Liver (tissue), 8 donors: ENCODE measurements at regions not wholly inside any gene's neighbourhood (a gene's known extent, or its start where the extent isn't known, plus 50 kb on each side); places are given as distances from the start of the nearest gene placed in this dataset.
"Not testable (repeated sequence)": the region's sequence is repeated elsewhere in the genome, so short reads cannot be mapped to it uniquely, and the experiment has no call there.

Experiments
- DNase-seq: peaks from one replicate; pipeline ENCODE4 v3.0.0-alpha.2; 2017; ENCODE audit warnings: low spot score
- H3K27ac ChIP-seq, 2 donors: one replicate each; pipeline ENCODE4 v1.7.0; 2013; ENCODE audit warnings: inconsistent platforms in 2 of 2, low read length in 2 of 2, control low read depth in 1 of 2, low read depth in 1 of 2, mild to moderate bottlenecking in 1 of 2
- H3K27me3 ChIP-seq, 4 donors: one replicate each; pipeline versions ENCODE4 v1.6.1 to v1.7.0; 2013; ENCODE audit warnings: low read length in 3 of 4, inconsistent platforms in 1 of 4, mild to moderate bottlenecking in 1 of 4, moderate library complexity in 1 of 4; ENCODE audit not compliant: control insufficient read depth in 4 of 4, insufficient read depth in 4 of 4
- H3K36me3 ChIP-seq, 4 donors: one replicate each; pipeline versions ENCODE4 v1.6.1 to v1.7.0; 2013; ENCODE audit warnings: low read length in 3 of 4, mild to moderate bottlenecking in 3 of 4, low read depth in 1 of 4, moderate library complexity in 1 of 4; ENCODE audit not compliant: control insufficient read depth in 4 of 4, insufficient read depth in 3 of 4
- H3K4me1 ChIP-seq, 4 donors: one replicate each; pipeline versions ENCODE4 v1.6.1 to v1.7.0; 2013; ENCODE audit warnings: low read length in 3 of 4, mild to moderate bottlenecking in 3 of 4, moderate library complexity in 1 of 4; ENCODE audit not compliant: control insufficient read depth in 4 of 4, insufficient read depth in 4 of 4
- H3K4me3 ChIP-seq, 3 donors: one replicate each; pipeline versions ENCODE4 v1.6.1 to v1.7.0; 2013; ENCODE audit warnings: low read length in 3 of 3, control low read depth in 1 of 3, low read depth in 1 of 3, mild to moderate bottlenecking in 1 of 3
- H3K9ac ChIP-seq, 2 donors: one replicate each; pipeline ENCODE4 v1.7.0; 2013; ENCODE audit warnings: low read length in 2 of 2, mild to moderate bottlenecking in 2 of 2, moderate library complexity in 2 of 2, control low read depth in 1 of 2, low read depth in 1 of 2
- H3K9me3 ChIP-seq, 4 donors: one replicate each; pipeline versions ENCODE4 v1.6.1 to v1.7.0; 2013; ENCODE audit warnings: low read length in 3 of 4; ENCODE audit not compliant: control insufficient read depth in 4 of 4
- CTCF ChIP-seq: fragments of 150-350 bp; IDR thresholded peaks from 2 replicates; pipeline ENCODE4 v1.5.1; 2017; ENCODE audit warnings: improper control_type of control experiment, low read depth, low read length; ENCODE audit not compliant: missing input control
- EGR1 ChIP-seq, 2 donors: IDR thresholded peaks; 2 replicates each; pipeline ENCODE4 v1.6.1; 2016 to 2018; ENCODE audit warnings: antibody characterized with exemption in 2 of 2, low read depth in 2 of 2
- FOXA1 ChIP-seq: IDR thresholded peaks from 2 replicates; pipeline ENCODE4 v1.6.1; 2016; ENCODE audit warnings: antibody characterized with exemption
- FOXA2 ChIP-seq: IDR thresholded peaks from 2 replicates; pipeline ENCODE4 v1.6.1; 2016; ENCODE audit warnings: antibody characterized with exemption
- GABPA ChIP-seq, 2 donors: IDR thresholded peaks in 1 of 2; conservative IDR thresholded peaks in 1 of 2; 2 replicates each; pipeline ENCODE4 v1.6.1; 2016; ENCODE audit warnings: antibody characterized with exemption in 2 of 2, mild to moderate bottlenecking in 1 of 2, moderate library complexity in 1 of 2
- HNF4G ChIP-seq: IDR thresholded peaks from 2 replicates; pipeline ENCODE4 v1.6.1; 2016; ENCODE audit warnings: antibody characterized with exemption
- JUND ChIP-seq, 2 donors: IDR thresholded peaks; 2 replicates each; pipeline ENCODE4 v1.6.1; 2016; ENCODE audit warnings: antibody characterized with exemption in 2 of 2
- NR2F2 ChIP-seq: IDR thresholded peaks from 2 replicates; pipeline ENCODE4 v1.6.1; 2016; ENCODE audit warnings: antibody characterized with exemption
- RAD21 ChIP-seq, 2 donors: IDR thresholded peaks; 2 replicates each; pipeline ENCODE4 v1.6.1; 2016; ENCODE audit warnings: antibody characterized with exemption in 2 of 2, mild to moderate bottlenecking in 2 of 2
- REST ChIP-seq: IDR thresholded peaks from 2 replicates; pipeline ENCODE4 v1.6.1; 2016; ENCODE audit warnings: antibody characterized with exemption, mild to moderate bottlenecking
- RXRA ChIP-seq, 2 donors: IDR thresholded peaks; 2 replicates each; pipeline ENCODE4 v1.6.1; 2017 to 2018; ENCODE audit warnings: antibody characterized with exemption in 2 of 2, mild to moderate bottlenecking in 1 of 2
- SP1 ChIP-seq: IDR thresholded peaks from 2 replicates; pipeline ENCODE4 v1.6.1; 2018; ENCODE audit warnings: antibody characterized with exemption, mild to moderate bottlenecking
- TAF1 ChIP-seq: conservative IDR thresholded peaks from 2 replicates; pipeline ENCODE4 v1.6.1; 2016; ENCODE audit warnings: antibody characterized with exemption, mild to moderate bottlenecking
- YY1 ChIP-seq: IDR thresholded peaks from 2 replicates; pipeline ENCODE4 v1.6.1; 2016; ENCODE audit warnings: antibody characterized with exemption, mild to moderate bottlenecking
- ZBTB33 ChIP-seq: IDR thresholded peaks from 2 replicates; pipeline ENCODE4 v1.6.1; 2016; ENCODE audit warnings: antibody characterized with exemption
- WGBS: extraction: QIAGEN DNeasy Blood & Tissue Kit; methylation state at CpG from one replicate; pipeline ENCODE4 v1.1.7; 2013; 5-methylcytosine and 5-hydroxymethylcytosine counted together
- TF ChIP-seq, protein P1 (sequence below): IDR thresholded peaks from 2 replicates; pipeline ENCODE4 v1.6.1; 2016; ENCODE audit warnings: antibody characterized with exemption
- TF ChIP-seq, protein P2 (sequence below): IDR thresholded peaks from 2 replicates; pipeline ENCODE4 v1.6.1; 2016; ENCODE audit warnings: antibody characterized with exemption
- donor health status: healthy.
- donor health status: healthy.
- donor health status: healthy.
- donor health status: healthy.
- donor health status: healthy.

DNA sequence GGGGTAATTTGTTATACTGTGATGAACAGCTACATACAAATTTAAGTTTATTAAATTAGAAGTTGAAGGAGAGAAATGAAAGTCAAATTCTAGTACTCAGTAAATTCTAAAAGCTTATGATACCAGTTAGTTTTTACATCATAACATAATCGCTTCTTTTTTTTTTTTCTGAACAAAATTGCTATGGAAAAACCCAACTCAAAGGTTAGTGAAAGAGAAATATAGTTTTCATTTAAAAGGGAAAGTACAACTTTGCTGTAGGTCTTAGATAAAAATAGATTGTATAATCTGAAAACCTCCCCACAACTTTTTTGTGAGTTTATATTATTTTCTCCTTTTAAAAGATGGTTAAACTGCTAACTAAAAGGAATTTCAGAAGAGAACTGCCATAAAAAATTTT lies 53.7 kb upstream of the LRRK2 start:
- H3K27me3 ChIP-seq: no peaks in the 10 kb centered on the region
- no peaks in the 10 kb centered on the region for H3K9me3 ChIP-seq
- WGBS: 89% methylated on average over 1 of the region's 1 CpG
- no peak for DNase-seq
- TF ChIP-seq SP1: no peak
- no peak for TF ChIP-seq RAD21 (IDR thresholded peaks at IDR 0.05)
- TF ChIP-seq RXRA (IDR thresholded peaks at IDR 0.05): no peak
- TF ChIP-seq FOXA2: no peak
- no peak for TF ChIP-seq JUND (IDR thresholded peaks at IDR 0.05)
- no peak for TF ChIP-seq TAF1
- no peak for TF ChIP-seq HNF4G
- no peaks in the 10 kb centered on the region for H3K4me1 ChIP-seq
- no peaks in the 10 kb centered on the region for H3K36me3 ChIP-seq
- H3K4me3 ChIP-seq: no peak overlapping the region
- H3K27ac ChIP-seq: no peak overlapping the region
- H3K9ac ChIP-seq: no peak overlapping the region

DNA sequence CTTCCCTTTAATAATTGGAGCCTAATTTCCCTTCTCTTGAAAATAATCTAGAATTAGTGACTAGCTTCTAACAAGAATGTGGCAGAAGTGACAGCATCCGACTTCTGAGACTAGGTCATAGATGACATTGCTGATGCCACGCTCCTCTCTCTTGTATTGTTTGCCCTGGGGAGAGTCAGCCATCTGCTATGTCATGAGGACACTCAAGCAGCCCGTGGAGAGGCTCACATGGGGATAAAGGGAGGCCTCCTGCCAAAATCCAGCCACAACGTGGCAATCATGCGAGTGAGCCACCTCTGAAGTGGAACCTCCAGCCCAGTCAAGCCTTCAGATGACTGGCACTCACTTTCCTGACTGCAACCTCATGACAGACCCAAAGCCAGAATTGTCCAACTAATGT lies 54.2 kb upstream of the LRRK2 start:
- WGBS: 89% methylated on average over 5 of the region's 5 CpGs
- no peak overlapping the region for H3K9ac ChIP-seq
- no peak for DNase-seq
- no peaks in the 10 kb centered on the region for H3K36me3 ChIP-seq
- no peaks in the 10 kb centered on the region for H3K4me1 ChIP-seq
- H3K4me3 ChIP-seq: no peak overlapping the region
- H3K27ac ChIP-seq: no peak overlapping the region
- no peaks in the 10 kb centered on the region for H3K27me3 ChIP-seq
- H3K9me3 ChIP-seq: no peaks in the 10 kb centered on the region
- TF ChIP-seq, protein P1, sequence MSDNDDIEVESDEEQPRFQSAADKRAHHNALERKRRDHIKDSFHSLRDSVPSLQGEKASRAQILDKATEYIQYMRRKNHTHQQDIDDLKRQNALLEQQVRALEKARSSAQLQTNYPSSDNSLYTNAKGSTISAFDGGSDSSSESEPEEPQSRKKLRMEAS: no peak

DNA sequence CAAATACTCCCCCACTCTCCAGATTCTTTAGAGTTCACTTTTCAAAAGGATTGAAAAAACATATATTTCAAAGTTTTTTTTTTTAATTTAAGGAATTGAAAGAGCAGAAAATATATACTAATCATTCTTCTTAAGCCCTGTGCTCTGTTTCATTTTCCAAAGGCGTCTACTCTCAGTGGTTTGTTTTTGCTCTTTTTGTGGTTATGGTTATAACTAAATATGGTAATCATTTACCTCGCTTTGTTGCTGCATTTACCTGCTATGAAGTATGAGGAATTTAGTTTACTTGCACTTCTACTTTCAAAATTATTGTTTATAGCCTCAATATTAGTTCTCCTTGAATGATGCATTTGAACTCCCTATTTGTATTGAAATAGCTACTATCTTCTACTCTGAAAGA lies 55.9 kb upstream of the LRRK2 start:
- TF ChIP-seq CTCF: no peak
- TF ChIP-seq RAD21 (IDR thresholded peaks at IDR 0.05): no peak
- no peak for TF ChIP-seq SP1
- TF ChIP-seq REST: no peak
- no peak for TF ChIP-seq ZBTB33
- TF ChIP-seq RXRA (IDR thresholded peaks at IDR 0.05): no peak
- TF ChIP-seq, protein P2, sequence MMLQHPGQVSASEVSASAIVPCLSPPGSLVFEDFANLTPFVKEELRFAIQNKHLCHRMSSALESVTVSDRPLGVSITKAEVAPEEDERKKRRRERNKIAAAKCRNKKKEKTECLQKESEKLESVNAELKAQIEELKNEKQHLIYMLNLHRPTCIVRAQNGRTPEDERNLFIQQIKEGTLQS: no peak
- TF ChIP-seq YY1: no peak
- no peak for TF ChIP-seq HNF4G
- no peak for TF ChIP-seq GABPA (IDR thresholded peaks at IDR 0.05 in 1 of 2, conservative IDR thresholded peaks at IDR 0.05 in 1 of 2)
- TF ChIP-seq TAF1: no peak
- TF ChIP-seq, protein P1: no peak
- TF ChIP-seq NR2F2: no peak
- TF ChIP-seq JUND (IDR thresholded peaks at IDR 0.05): no peak
- TF ChIP-seq EGR1 (IDR thresholded peaks at IDR 0.05; ENCODE audit: low read depth in 2 of 2): no peak
- TF ChIP-seq FOXA2: no peak
- TF ChIP-seq FOXA1: no peak
- Histone ChIP-seq H3K9ac (no peak overlapping the region), H3K27me3 (no peaks in the 10 kb centered on the region), H3K36me3 (no peaks in the 10 kb centered on the region), H3K9me3 (no peaks in the 10 kb centered on the region), H3K4me3 (no peak overlapping the region), H3K4me1 (no peaks in the 10 kb centered on the region), H3K27ac (no peak overlapping the region)
- DNase-seq: no peak
- WGBS: 42% methylated on average over 2 of the region's 2 CpGs

GRCh38 chr12:40168419-40168818 lies 56.4 kb upstream of the LRRK2 start:
- not testable (repeated sequence) for H3K9me3 ChIP-seq

More at GRCh38 chr12:40168419-40168818, 56.4 kb upstream of the LRRK2 start:
- H3K4me1 ChIP-seq, H3K36me3 ChIP-seq, H3K4me3 ChIP-seq, DNase-seq, H3K27me3 ChIP-seq, H3K9ac ChIP-seq, H3K27ac ChIP-seq: not testable (repeated sequence)
- 91% methylated on average over 3 of the region's 3 CpGs for WGBS
